Mesodermal cell (in vitro differentiated cells): ENCODE measurements at regions not wholly inside any gene's neighbourhood (a gene's known extent, or its start where the extent isn't known, plus 50 kb on each side); places are given as distances from the start of the nearest gene placed in this dataset.

Experiments used
- H3K27ac ChIP-seq: 2 replicates; pipeline ENCODE4 v1.7.0; 2013; ENCODE audit warnings: mild to moderate bottlenecking, low read depth, low read length, moderate library complexity; ENCODE audit not compliant: severe bottlenecking
- H3K36me3 ChIP-seq: 2 replicates; pipeline ENCODE4 v1.7.1; 2013; ENCODE audit warnings: mild to moderate bottlenecking, low read length, moderate library complexity; ENCODE audit not compliant: control insufficient read depth, insufficient read depth
- H3K4me1 ChIP-seq: one replicate; pipeline ENCODE4 v1.7.1; 2013; ENCODE audit warnings: mild to moderate bottlenecking, low read length; ENCODE audit not compliant: insufficient read depth, control insufficient read depth, poor library complexity, severe bottlenecking
- H3K4me3 ChIP-seq: 2 replicates; pipeline ENCODE4 v1.7.0; 2013; ENCODE audit warnings: low read length, control low read depth, mild to moderate bottlenecking; ENCODE audit not compliant: insufficient read depth, poor library complexity, severe bottlenecking; ENCODE audit errors: extremely low read depth
- H3K9me3 ChIP-seq: 2 replicates; pipeline ENCODE4 v1.7.1; 2013; ENCODE audit warnings: mild to moderate bottlenecking, low read length, moderate library complexity; ENCODE audit not compliant: control insufficient read depth
- whole genome bisulfite sequencing, 2 experiments: methylation state at CpG; one replicate each; pipeline ENCODE4 v1.1.5; 2013; ENCODE audit warnings: missing lambda C conversion rate in 2 of 2; ENCODE audit not compliant: insufficient coverage in 2 of 2; 5-methylcytosine and 5-hydroxymethylcytosine counted together

DNA sequence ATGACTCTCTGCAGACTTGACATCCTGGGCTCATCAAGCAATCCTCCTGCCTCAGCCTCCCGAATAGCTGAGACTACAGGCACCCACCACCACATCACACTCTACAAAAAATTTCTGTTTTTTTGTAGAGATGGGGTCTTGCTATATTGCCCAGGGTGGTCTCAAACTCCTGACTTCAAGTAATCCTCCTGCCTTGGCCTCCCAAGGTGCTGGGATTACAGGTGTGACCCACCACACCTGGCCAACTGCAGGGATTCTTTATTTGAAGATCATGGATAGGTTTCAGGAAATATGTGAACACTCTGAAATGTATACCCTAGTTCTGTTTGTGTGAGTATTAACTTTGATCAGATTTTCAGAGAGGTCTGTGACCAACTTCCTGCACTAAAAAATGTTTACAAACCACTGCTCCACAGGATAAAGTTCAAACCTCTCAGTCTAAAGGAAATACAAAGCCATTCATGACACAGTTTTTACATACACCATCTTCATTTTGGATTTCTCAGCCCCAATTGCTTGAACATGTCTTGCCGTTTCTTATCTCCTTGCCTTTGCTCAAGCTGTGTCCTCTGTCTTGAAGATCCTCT lies 252.3 kb upstream of the FGGY start:
- H3K36me3 ChIP-seq = no peaks in the 10 kb centered on the region
- WGBS, 2 experiments = 77 to 100% methylated on average over 1 of the region's 2 CpGs
- H3K4me3 ChIP-seq = no peak overlapping the region
- H3K27ac ChIP-seq = no peak overlapping the region
- no peaks in the 10 kb centered on the region for H3K9me3 ChIP-seq
- H3K4me1 ChIP-seq = no peaks in the 10 kb centered on the region

DNA sequence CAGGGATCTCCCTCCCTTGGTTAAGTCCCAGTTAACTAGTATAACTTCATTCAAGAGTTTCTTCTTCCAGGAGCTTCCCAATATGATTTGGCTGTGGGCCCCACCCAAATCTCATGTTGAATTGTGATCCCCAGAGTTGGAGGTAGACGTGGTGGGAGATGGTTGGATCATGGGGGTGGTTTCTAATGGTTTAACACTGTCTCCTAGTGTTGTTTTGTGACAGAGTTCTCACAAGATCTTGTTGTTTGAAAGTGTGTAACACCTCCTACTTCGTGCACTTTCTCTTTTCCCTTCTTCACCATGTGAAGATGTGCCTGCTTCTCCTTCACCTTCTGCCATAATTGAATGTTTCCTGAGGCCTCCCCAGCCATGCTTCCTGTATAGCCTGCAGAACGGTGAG lies 251.8 kb upstream of the FGGY start:
- no peak overlapping the region for H3K27ac ChIP-seq
- H3K4me3 ChIP-seq = no peak overlapping the region
- 88% methylated on average over 1 of the region's 3 CpGs; no CpG with 5 or more reads in 1 of the 2 experiments for WGBS, 2 experiments
- H3K4me1 ChIP-seq = no peaks in the 10 kb centered on the region
- H3K9me3 ChIP-seq = no peaks in the 10 kb centered on the region
- no peaks in the 10 kb centered on the region for H3K36me3 ChIP-seq

DNA sequence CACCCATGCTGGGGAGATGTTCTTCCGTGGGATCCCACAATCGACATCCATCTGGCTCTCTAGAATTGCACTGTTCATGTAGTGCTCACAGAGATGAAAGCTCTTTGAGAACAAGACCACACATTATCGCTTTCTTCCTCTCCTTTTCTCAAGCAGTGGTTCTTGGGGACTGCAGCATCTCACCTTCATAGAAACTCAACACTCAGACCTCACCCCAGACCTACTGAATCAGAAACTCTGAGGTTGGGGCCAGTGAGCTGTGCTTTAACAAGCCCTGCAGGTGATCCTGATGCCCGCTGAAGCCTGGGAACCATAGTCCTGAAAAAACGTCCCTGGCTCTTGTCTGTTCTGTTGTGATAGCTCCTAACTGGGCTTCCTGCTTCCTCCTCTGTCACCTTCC lies 251.3 kb upstream of the FGGY start:
- no peaks in the 10 kb centered on the region for H3K9me3 ChIP-seq
- 89 to 90% methylated on average over 4 to 5 of the region's 5 CpGs for WGBS, 2 experiments
- no peaks in the 10 kb centered on the region for H3K4me1 ChIP-seq
- no peaks in the 10 kb centered on the region for H3K36me3 ChIP-seq
- no peak overlapping the region for H3K4me3 ChIP-seq
- H3K27ac ChIP-seq = no peak overlapping the region

DNA sequence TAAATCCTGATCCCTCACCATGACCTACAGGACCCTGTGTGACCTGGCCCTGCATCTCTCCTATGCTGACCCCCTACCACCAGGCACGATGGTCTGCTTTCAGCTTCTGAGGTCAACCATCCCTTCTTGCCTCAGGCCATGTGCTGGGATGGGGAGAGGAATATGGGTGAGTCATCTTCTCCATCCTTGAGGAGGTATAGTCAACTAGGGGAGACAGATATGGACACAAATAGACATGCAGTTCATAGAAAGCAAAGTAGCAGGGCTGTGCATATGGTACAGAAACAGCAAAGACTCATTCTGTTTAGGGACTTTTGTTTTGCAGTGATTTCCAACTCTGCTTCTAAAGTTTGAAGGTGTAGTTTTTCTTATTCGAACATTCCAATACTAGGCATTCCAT lies 250.8 kb upstream of the FGGY start:
- no peak overlapping the region for H3K27ac ChIP-seq
- WGBS, 2 experiments = no CpG with 5 or more reads among the region's 2 CpGs
- H3K9me3 ChIP-seq = no peaks in the 10 kb centered on the region
- H3K4me3 ChIP-seq = no peak overlapping the region
- no peaks in the 10 kb centered on the region for H3K4me1 ChIP-seq
- H3K36me3 ChIP-seq = no peaks in the 10 kb centered on the region

DNA sequence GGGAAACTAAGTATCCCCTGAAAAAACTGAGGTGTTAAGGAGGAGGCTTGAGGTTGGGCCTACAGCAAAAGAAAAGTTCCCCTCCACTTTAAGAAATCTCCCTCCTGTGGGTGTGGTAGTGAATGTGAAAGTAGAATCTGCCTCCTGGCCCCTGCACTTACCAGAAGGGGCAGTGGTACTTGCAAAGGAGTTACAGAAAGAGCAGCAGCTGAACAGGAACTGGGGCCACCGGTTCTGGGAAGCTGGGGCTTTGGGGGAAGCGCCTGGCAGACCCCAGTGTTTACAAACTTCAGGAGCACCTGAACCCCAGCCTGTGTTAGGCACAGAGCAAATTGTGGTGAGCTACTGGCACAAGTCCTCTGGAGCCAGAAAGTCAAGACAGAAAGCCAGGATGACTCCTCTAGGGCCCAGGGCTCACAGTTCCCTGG lies 250.2 kb upstream of the FGGY start:
- no peaks in the 10 kb centered on the region for H3K4me1 ChIP-seq
- H3K27ac ChIP-seq = no peak overlapping the region
- H3K9me3 ChIP-seq = no peaks in the 10 kb centered on the region
- no peak overlapping the region for H3K4me3 ChIP-seq
- WGBS, 2 experiments = 0 to 67% methylated on average over 1 to 2 of the region's 2 CpGs
- no peaks in the 10 kb centered on the region for H3K36me3 ChIP-seq

DNA sequence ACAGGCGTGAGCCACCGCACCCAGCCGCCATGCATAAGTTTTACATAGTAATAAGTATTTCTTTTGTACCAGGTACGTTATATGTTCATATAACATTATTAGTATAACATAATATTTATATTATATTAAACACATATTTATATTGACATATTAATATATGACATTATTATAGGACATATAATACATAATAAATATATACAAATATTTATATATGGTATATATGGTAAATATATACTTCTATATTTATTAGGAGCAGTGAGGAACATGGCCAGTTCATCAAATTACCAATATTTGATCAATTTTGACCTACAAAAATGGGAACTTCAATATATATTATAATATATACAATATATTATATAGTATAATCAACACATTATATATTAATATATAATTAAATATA lies 245.9 kb upstream of the FGGY start:
- no peaks in the 10 kb centered on the region for H3K9me3 ChIP-seq
- H3K4me3 ChIP-seq = no peak overlapping the region
- WGBS, 2 experiments = no CpG with 5 or more reads among the region's 4 CpGs
- no peaks in the 10 kb centered on the region for H3K4me1 ChIP-seq
- no peaks in the 10 kb centered on the region for H3K36me3 ChIP-seq
- H3K27ac ChIP-seq = no peak overlapping the region

DNA sequence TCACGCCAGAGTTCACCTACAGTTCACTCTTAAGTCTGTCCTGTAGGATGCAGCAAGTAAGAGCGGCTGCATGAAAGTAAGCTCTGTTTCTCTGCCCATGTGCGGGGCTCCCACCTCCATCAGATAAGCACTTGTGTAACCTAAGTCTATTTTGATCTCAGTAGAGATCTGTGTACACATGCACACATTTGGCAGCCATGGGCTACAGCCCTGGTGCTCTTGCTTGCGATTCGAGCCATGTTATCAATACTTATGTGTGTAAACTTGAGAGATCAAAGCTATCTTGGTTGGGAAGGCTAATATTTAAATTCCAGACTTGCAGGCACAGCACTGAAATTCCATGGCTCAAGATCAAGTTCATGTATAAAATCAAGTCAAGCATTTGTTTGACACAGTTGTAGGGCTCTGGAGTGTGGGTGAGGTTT lies 244.7 kb upstream of the FGGY start:
- H3K27ac ChIP-seq = no peak overlapping the region
- no peak overlapping the region for H3K4me3 ChIP-seq
- H3K36me3 ChIP-seq = no peaks in the 10 kb centered on the region
- no peaks in the 10 kb centered on the region for H3K4me1 ChIP-seq
- 95 to 100% methylated on average over 3 of the region's 5 CpGs for WGBS, 2 experiments
- H3K9me3 ChIP-seq = no peaks in the 10 kb centered on the region

DNA sequence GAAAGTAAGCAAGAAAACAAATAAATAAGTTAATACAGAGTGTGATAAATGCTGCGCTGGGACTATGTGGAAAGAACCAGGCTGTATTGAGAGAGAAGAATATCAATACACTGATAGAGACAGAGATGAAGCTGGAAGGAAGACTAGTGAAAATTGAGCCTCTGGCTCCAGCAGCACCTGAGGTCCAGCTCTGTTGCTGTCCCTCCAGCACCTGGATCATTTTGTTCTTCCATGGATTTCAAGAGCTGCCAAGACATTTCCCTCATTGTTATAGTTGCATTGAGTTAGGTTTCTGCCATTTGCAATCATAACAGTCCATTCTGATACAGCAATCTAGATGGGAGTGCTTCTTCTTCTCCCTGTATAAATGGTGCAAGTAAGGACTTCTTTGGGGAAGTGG lies 242.7 kb upstream of the FGGY start:
- Histone ChIP-seq H3K4me1 (no peaks in the 10 kb centered on the region), H3K36me3 (no peaks in the 10 kb centered on the region), H3K4me3 (no peak overlapping the region), H3K27ac (no peak overlapping the region), H3K9me3 (no peaks in the 10 kb centered on the region)
- 80 to 100% methylated on average over 1 of the region's 1 CpG for WGBS, 2 experiments

DNA sequence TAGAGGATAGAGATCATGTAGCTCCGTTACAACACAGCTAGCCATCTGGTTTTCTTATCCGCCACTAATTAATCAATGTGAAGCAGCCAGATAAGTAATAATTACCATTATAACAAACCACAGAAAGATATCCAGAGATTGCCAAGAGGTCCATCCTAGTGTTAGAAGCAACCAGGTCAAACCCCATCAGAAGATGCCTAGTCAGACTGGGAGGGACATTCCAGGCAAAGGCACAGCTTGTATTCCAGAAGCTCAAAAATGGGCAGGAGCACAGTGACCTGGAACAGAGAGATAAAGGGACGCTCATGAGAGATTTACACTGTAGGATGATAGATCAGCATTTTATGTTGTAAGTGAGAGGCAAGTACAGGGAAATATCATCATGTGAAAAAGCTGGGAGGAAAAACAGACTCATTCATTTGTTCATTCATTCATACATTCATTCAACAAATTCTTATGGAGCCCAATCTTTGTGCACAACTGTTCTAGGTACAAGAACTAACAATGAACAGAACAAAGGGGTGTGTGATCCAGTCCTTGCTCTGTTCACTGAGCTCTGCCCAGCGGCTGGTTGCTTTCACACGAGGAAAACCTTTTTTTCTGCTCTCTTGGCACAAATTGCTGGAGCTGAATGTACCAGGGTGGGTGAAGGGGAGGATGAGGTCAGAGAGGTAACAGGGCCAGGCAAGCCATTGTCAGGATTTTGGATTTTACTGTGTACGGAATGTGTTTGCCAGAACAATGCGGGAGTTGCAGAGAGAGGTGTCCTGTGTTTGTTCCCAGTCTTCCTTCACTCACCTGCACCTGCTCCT lies 240.8 kb upstream of the FGGY start:
- Histone ChIP-seq H3K4me1 (no peaks in the 10 kb centered on the region), H3K9me3 (no peaks in the 10 kb centered on the region), H3K36me3 (no peaks in the 10 kb centered on the region), H3K27ac (no peak overlapping the region), H3K4me3 (no peak overlapping the region)
- WGBS, 2 experiments = 86 to 94% methylated on average over 3 to 7 of the region's 7 CpGs

DNA sequence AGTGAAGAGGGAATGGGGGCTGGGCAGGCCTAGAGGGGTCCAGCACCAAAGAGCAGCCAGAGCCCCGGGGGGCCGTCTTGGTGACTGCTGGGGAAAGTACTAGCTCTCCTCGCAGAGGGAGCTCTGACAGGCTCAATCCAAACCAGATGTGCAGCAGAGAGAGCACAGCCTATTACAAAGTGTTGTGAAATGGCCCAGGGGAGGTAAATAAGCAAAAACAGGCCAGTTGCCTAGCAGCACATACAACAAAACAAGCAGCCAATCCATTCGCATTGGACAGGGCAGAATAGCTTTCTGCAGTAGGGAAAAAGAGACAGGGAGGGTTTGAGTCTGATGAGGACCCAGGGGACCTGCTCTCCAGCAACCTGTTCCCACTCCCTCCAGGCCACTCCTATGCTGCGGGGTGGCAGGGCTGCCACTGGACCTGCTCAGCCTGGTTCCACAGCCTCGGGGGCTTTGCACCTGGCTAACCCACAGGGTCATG lies 239.6 kb upstream of the FGGY start:
- Histone ChIP-seq H3K4me3 (no peak overlapping the region), H3K9me3 (no peaks in the 10 kb centered on the region), H3K4me1 (no peaks in the 10 kb centered on the region), H3K27ac (peak overlapping the region; percentile 62), H3K36me3 (no peaks in the 10 kb centered on the region)
- 54 to 60% methylated on average over 4 of the region's 6 CpGs for WGBS, 2 experiments

DNA sequence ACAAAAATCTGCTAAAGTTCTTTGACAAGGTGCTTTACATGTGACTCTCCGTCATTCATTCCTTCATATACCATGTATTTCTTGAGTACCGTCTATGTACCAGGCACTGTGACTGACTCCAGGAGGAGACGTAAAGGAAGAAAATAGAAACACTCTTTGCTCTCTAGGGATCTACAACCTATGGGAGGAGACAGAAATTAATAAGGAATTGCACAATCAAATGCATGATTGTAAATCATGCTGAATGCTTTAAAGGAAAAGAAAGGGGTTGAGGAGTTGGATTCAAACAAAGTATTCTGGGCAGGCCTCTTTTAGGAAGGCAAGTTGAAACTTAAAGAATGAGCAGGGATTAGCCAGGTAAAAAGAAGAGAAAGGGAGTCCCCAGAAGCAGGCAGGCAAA lies 239.1 kb upstream of the FGGY start:
- 100% methylated on average over 1 of the region's 3 CpGs; no CpG with 5 or more reads in 1 of the 2 experiments for WGBS, 2 experiments
- peak overlapping the region; percentile 55 for H3K27ac ChIP-seq
- peaks cover 2% of the 10 kb centered on the region for H3K4me1 ChIP-seq
- no peaks in the 10 kb centered on the region for H3K9me3 ChIP-seq
- H3K36me3 ChIP-seq = no peaks in the 10 kb centered on the region
- no peak overlapping the region for H3K4me3 ChIP-seq
